AG04450 (cell line): ENCODE measurements at regions not wholly inside any gene's neighbourhood (a gene's known extent, or its start where the extent isn't known, plus 50 kb on each side); places are given as distances from the start of the nearest gene placed in this dataset.

Experiments
- CTCF ChIA-PET: fragments of 300-600, 350-600 bp; formaldehyde crosslinking; extraction: SDS; loops from one replicate; lab custom pipeline; 2022; ENCODE audit warnings: antibody characterized with exemption, inconsistent platforms; lab: Charles Lee
- POLR2A ChIA-PET: fragments of 350-600 bp; formaldehyde crosslinking; extraction: SDS; loops from one replicate; lab custom pipeline; 2021; ENCODE audit warnings: antibody characterized with exemption, inconsistent platforms; lab: Yijun Ruan, JAX
- DNase-seq: peaks from one replicate; pipeline ENCODE4 v3.0.0-alpha.2; 2011; ENCODE audit warnings: low read depth, low spot score
- H3K27ac ChIP-seq: one replicate; pipeline ENCODE4 v1.5.1; 2012; ENCODE audit warnings: low read depth, low read length, control low read depth
- H3K27me3 ChIP-seq: one replicate; pipeline ENCODE4 v1.6.0; 2012; ENCODE audit warnings: low read length; ENCODE audit not compliant: control insufficient read depth, insufficient read depth
- H3K4me3 ChIP-seq: 2 replicates; pipeline ENCODE4 v1.5.1; 2011; ENCODE audit warnings: mild to moderate bottlenecking, low read depth, low read length, control low read depth
- H3K9me3 ChIP-seq: 2 replicates; pipeline ENCODE4 v1.5.1; 2012; ENCODE audit warnings: low read length; ENCODE audit not compliant: control insufficient read depth, insufficient read depth
- CTCF ChIP-seq: IDR thresholded peaks from 2 replicates; pipeline ENCODE4 v1.5.1; 2011; ENCODE audit warnings: low read depth, low read length, control low read depth, inconsistent platforms

- ChIA-PET POLR2A (no interaction called here), CTCF (interaction anchor here (0.7 kb wide), 1 partner anchor 43 kb away, joined by 3 read pairs; no protein-coding TSS in a partner anchor)
Measured at GRCh38 chr2:241977557-241978300, 108.2 kb downstream of the RTP5 start.

DNA sequence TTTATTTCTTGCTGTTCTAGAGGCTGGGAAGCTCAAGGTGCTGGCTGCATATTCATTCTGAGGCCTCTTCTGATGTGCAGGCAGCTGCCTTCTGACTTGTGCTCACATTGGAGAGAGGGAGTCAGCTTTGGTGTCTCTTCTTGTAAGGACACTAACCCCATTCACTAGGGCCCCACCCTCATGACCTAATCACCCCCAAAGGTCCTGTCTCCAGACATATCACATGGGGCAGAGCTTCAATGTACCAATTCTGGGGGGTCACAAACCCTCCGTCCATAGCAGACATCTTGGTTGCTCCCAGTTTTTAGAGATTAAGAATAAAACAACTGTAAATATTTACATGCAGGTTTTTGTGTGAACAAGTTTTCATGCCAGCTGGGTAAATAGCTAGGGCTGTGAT lies 109.1 kb downstream of the RTP5 start:
- no peak for DNase-seq
- no peak overlapping the region for H3K4me3 ChIP-seq
- H3K9me3 ChIP-seq, result peaks cover 17% of the 10 kb centered on the region; the same call in 1 of the 2 replicates
- H3K27me3 ChIP-seq, result peaks cover 13% of the 10 kb centered on the region
- no peak for TF ChIP-seq CTCF
- ChIA-PET CTCF (interaction anchor here (0.7 kb wide), 1 partner anchor 42 kb away, joined by 3 read pairs; no protein-coding TSS in a partner anchor), POLR2A (no interaction called here)
- no peak overlapping the region for H3K27ac ChIP-seq

More at GRCh38 chr2:241977557-241978300, 108.2 kb downstream of the RTP5 start:
- TF ChIP-seq CTCF, result no peak
- Histone ChIP-seq H3K4me3 (no peak overlapping the region), H3K27me3 (peaks cover 13% of the 10 kb centered on the region), H3K9me3 (peaks cover 12% of the 10 kb centered on the region; the same call in 1 of the 2 replicates), H3K27ac (no peak overlapping the region)
- DNase-seq, result no peak

GRCh38 chr2:241980193-241980592 lies 110.7 kb downstream of the RTP5 start:
- no peak overlapping the region for H3K4me3 ChIP-seq
- TF ChIP-seq CTCF, result no peak
- POLR2A ChIA-PET, result no interaction called here
- DNase-seq, result no peak
- CTCF ChIA-PET, result no interaction called here
- H3K27me3 ChIP-seq, result peaks cover 9% of the 10 kb centered on the region
- no peak overlapping the region for H3K27ac ChIP-seq
- peaks cover 6% of the 10 kb centered on the region; the same call in 1 of the 2 replicates for H3K9me3 ChIP-seq

DNA sequence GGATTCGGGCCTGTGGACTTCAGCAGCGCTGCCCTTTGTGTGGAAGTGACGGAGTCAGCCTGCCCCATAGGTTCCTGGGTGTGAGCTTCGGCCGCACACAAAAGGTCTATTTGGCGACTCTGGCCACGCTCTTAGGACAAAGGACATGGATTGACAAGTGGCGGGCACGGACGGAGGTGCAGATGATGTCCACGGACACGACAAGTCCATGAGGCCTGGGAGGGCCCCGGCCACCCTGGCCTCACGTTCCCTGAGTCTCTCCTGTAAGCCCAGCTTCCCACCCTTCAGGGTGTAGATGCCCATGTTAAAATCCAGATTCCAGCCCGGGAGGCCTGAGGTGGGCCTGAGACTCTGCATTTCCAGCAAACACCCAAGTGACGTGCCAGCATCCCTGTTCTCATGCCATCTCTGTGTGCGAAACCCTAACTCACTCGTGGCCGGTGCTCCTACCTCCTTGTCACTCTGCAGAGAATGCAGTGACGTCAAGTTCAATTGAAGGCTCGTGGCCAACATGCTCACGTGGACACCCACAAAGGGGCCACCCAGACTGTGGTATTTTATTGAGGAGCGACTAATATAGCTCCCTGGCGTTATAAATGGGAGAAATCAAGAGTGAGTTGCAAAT lies 111.7 kb downstream of the RTP5 start:
- no peak for TF ChIP-seq CTCF
- H3K27me3 ChIP-seq, result peaks cover 8% of the 10 kb centered on the region
- ChIA-PET CTCF (no interaction called here), POLR2A (no interaction called here)
- no peak overlapping the region for H3K27ac ChIP-seq
- peaks cover 6% of the 10 kb centered on the region; the same call in 1 of the 2 replicates for H3K9me3 ChIP-seq
- H3K4me3 ChIP-seq, result no peak overlapping the region
- no peak for DNase-seq
